ENCODE measurements at regions not wholly inside any gene's neighbourhood (a gene's known extent, or its start where the extent isn't known, plus 50 kb on each side); places are given as distances from the start of the nearest gene placed in this dataset.

- TF ChIP-seq, protein P1, sequence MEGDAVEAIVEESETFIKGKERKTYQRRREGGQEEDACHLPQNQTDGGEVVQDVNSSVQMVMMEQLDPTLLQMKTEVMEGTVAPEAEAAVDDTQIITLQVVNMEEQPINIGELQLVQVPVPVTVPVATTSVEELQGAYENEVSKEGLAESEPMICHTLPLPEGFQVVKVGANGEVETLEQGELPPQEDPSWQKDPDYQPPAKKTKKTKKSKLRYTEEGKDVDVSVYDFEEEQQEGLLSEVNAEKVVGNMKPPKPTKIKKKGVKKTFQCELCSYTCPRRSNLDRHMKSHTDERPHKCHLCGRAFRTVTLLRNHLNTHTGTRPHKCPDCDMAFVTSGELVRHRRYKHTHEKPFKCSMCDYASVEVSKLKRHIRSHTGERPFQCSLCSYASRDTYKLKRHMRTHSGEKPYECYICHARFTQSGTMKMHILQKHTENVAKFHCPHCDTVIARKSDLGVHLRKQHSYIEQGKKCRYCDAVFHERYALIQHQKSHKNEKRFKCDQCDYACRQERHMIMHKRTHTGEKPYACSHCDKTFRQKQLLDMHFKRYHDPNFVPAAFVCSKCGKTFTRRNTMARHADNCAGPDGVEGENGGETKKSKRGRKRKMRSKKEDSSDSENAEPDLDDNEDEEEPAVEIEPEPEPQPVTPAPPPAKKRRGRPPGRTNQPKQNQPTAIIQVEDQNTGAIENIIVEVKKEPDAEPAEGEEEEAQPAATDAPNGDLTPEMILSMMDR (IDR thresholded peaks at IDR 0.05) = no peak
- TF ChIP-seq POLR2AphosphoS5 (IDR thresholded peaks at IDR 0.05) (no peak), POLR2A (IDR thresholded peaks at IDR 0.05) (no peak)
Observed at GRCh38 chr17:56700919-56701420, 107.5 kb downstream of the NOG start.

All from sigmoid colon (tissue), 4 donors.